ENCODE measurements at regions not wholly inside any gene's neighbourhood (a gene's known extent, or its start where the extent isn't known, plus 50 kb on each side); places are given as distances from the start of the nearest gene placed in this dataset.

DNA sequence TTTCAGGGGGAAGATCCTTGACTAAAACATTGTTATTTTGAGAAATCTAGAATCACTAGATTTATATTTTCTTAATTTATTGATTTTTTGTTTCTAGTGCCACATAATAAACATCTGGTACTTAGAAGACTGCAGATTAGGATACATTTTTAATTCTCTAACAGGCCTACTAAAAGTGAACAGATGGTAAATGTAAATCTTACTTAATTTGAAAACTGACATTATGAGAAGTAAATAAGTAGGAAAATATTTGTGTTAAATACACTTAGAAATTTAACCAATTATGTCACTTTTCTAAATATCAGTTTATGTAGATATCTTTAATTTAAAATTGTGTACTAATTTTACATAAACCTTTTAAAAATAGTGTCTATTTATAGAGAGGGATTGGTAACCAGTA lies 2255.6 kb upstream of the PCDH20 start (continued):
- TF ChIP-seq ZNF331 (CRISPR knock-in tag; IDR thresholded peaks at IDR 0.05; ENCODE audit: low read depth) (no peak), EZH2 (IDR thresholded peaks at IDR 0.05; ENCODE audit: low read depth, unreplicated experiment) (no peak), CREB1 (CRISPR knock-in tag; IDR thresholded peaks at IDR 0.05; ENCODE audit: low read depth) (no peak), ETS1 (IDR thresholded peaks at IDR 0.05) (no peak), EZH2phosphoT487 (IDR thresholded peaks at IDR 0.05; ENCODE audit: unreplicated experiment) (no peak)

- no peak overlapping the region for H3K4me3 Mint-ChIP-seq
- no peak overlapping the region for H3K27ac ChIP-seq (ENCODE audit: low read depth)
- no peak for ATAC-seq
- no peaks in the 10 kb centered on the region for H3K9me2 ChIP-seq (ENCODE audit: insufficient read depth)
- no peak for DNase-seq (ENCODE audit: low spot score)
- no peaks in the 10 kb centered on the region for H3K9me3 Mint-ChIP-seq
- H3K4me1 Mint-ChIP-seq, result peaks cover 5% of the 10 kb centered on the region; the same call in 2 of the 3 replicates
- no peak overlapping the region for H3K27ac Mint-ChIP-seq
- 0 out of 2 replicates have a peak, but pooled peaks cover 3% of the 10 kb centered on the region for H3K4me1 ChIP-seq (ENCODE audit: insufficient read depth)
- no peaks in the 10 kb centered on the region for H4K20me1 ChIP-seq (replicated peaks; ENCODE audit: insufficient read depth)
- no peaks in the 10 kb centered on the region for H3K79me2 ChIP-seq (replicated peaks; ENCODE audit: insufficient read depth)
- H3K4me3 ChIP-seq, result no peak overlapping the region
- no peak overlapping the region for H2AFZ ChIP-seq
- H3K4me2 ChIP-seq, result no peak overlapping the region
- no peaks in the 10 kb centered on the region for H3F3A ChIP-seq (replicated peaks; ENCODE audit: low read depth)
- no peaks in the 10 kb centered on the region for H3K36me3 Mint-ChIP-seq (ENCODE audit: low read depth)
- no peaks in the 10 kb centered on the region for H3K27me3 ChIP-seq (ENCODE audit: insufficient read depth)
- no peaks in the 10 kb centered on the region for H3K36me3 ChIP-seq (ENCODE audit: insufficient read depth)
- no peaks in the 10 kb centered on the region for H3K27me3 Mint-ChIP-seq (ENCODE audit: insufficient read depth, low read depth, poor library complexity)
- TF ChIP-seq ZNF331 (CRISPR knock-in tag; IDR thresholded peaks at IDR 0.05; ENCODE audit: low read depth), result no peak
- TF ChIP-seq, protein P1, sequence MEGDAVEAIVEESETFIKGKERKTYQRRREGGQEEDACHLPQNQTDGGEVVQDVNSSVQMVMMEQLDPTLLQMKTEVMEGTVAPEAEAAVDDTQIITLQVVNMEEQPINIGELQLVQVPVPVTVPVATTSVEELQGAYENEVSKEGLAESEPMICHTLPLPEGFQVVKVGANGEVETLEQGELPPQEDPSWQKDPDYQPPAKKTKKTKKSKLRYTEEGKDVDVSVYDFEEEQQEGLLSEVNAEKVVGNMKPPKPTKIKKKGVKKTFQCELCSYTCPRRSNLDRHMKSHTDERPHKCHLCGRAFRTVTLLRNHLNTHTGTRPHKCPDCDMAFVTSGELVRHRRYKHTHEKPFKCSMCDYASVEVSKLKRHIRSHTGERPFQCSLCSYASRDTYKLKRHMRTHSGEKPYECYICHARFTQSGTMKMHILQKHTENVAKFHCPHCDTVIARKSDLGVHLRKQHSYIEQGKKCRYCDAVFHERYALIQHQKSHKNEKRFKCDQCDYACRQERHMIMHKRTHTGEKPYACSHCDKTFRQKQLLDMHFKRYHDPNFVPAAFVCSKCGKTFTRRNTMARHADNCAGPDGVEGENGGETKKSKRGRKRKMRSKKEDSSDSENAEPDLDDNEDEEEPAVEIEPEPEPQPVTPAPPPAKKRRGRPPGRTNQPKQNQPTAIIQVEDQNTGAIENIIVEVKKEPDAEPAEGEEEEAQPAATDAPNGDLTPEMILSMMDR (conservative IDR thresholded peaks at IDR 0.05; ENCODE audit: low read depth in 2 of 2), result no peak
- no peak for TF ChIP-seq EZH2 (IDR thresholded peaks at IDR 0.05; ENCODE audit: low read depth, unreplicated experiment)
- no peak for TF ChIP-seq NANOG (IDR thresholded peaks at IDR 0.05; ENCODE audit: borderline replicate concordance)
- TF ChIP-seq CREB1 (CRISPR knock-in tag; IDR thresholded peaks at IDR 0.05; ENCODE audit: low read depth), result no peak
- no peak for TF ChIP-seq STAT1 (IDR thresholded peaks at IDR 0.05; ENCODE audit: unreplicated experiment)
- TF ChIP-seq ZNF114 (CRISPR knock-in tag; IDR thresholded peaks at IDR 0.05), result no peak
- TF ChIP-seq JUNB (IDR thresholded peaks at IDR 0.05; ENCODE audit: unreplicated experiment), result no peak
- no peak for TF ChIP-seq ETS1 (IDR thresholded peaks at IDR 0.05)
- TF ChIP-seq, protein P2, sequence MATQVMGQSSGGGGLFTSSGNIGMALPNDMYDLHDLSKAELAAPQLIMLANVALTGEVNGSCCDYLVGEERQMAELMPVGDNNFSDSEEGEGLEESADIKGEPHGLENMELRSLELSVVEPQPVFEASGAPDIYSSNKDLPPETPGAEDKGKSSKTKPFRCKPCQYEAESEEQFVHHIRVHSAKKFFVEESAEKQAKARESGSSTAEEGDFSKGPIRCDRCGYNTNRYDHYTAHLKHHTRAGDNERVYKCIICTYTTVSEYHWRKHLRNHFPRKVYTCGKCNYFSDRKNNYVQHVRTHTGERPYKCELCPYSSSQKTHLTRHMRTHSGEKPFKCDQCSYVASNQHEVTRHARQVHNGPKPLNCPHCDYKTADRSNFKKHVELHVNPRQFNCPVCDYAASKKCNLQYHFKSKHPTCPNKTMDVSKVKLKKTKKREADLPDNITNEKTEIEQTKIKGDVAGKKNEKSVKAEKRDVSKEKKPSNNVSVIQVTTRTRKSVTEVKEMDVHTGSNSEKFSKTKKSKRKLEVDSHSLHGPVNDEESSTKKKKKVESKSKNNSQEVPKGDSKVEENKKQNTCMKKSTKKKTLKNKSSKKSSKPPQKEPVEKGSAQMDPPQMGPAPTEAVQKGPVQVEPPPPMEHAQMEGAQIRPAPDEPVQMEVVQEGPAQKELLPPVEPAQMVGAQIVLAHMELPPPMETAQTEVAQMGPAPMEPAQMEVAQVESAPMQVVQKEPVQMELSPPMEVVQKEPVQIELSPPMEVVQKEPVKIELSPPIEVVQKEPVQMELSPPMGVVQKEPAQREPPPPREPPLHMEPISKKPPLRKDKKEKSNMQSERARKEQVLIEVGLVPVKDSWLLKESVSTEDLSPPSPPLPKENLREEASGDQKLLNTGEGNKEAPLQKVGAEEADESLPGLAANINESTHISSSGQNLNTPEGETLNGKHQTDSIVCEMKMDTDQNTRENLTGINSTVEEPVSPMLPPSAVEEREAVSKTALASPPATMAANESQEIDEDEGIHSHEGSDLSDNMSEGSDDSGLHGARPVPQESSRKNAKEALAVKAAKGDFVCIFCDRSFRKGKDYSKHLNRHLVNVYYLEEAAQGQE (IDR thresholded peaks at IDR 0.05; ENCODE audit: unreplicated experiment), result no peak
Observed at GRCh38 chr13:63651394-63651793, 2235.7 kb upstream of the PCDH20 start.

Measured in GM23338 (cell line).